Panc1 (cell line): ENCODE measurements at regions not wholly inside any gene's neighbourhood (a gene's known extent, or its start where the extent isn't known, plus 50 kb on each side); places are given as distances from the start of the nearest gene placed in this dataset.

ENCODE experiments used
- ATAC-seq: fragments of 200-7000 bp; cut with Tn5 transposase; 2 replicates; pipeline ENCODE4 v1.9.1; 2020; ENCODE audit warnings: mild to moderate bottlenecking, moderate library complexity
- BruUV-seq: library from RNA; stranded (reverse); fragments of 400-500 nt; replicated peaks from 2 replicates; lab custom pipeline; 2021; lab: Mats Ljungman, UMichigan
- CTCF ChIA-PET: fragments of 300-600 bp; sonication (Branson Sonifier 250); formaldehyde crosslinking; loops from one replicate; lab custom pipeline; 2022; ENCODE audit warnings: antibody characterized with exemption; lab: Charles Lee
- POLR2A ChIA-PET: fragments of 300-600 bp; sonication (Branson Sonifier 250); formaldehyde crosslinking; loops from one replicate; lab custom pipeline; 2022; ENCODE audit warnings: antibody characterized with exemption; lab: Charles Lee
- DNase-seq: peaks from one replicate; pipeline ENCODE4 v3.0.0-alpha.2; 2010; ENCODE audit warnings: low read depth, low spot score
- H3K27ac ChIP-seq: 2 replicates; pipeline ENCODE4 v1.5.1; 2011; ENCODE audit warnings: mild to moderate bottlenecking, low read length, inconsistent platforms
- H3K27me3 ChIP-seq: fragments of 200-500 bp; sonication (Bioruptor generic); 2 replicates; pipeline ENCODE4 v1.6.0; 2014; ENCODE audit warnings: low read length, inconsistent platforms; ENCODE audit not compliant: control insufficient read depth, insufficient read depth
- H3K36me3 ChIP-seq: fragments of 200-500 bp; sonication (Bioruptor generic); 2 replicates; pipeline ENCODE4 v1.5.1; 2014; ENCODE audit warnings: inconsistent platforms, mild to moderate bottlenecking, low read length, moderate library complexity; ENCODE audit not compliant: control insufficient read depth, insufficient read depth
- H3K4me1 ChIP-seq: 2 replicates; pipeline ENCODE4 v1.5.1; 2011; ENCODE audit warnings: inconsistent platforms, mild to moderate bottlenecking, low read length, moderate library complexity; ENCODE audit not compliant: control insufficient read depth, insufficient read depth
- H3K4me3 ChIP-seq, 2 experiments: 2 replicates each; pipeline ENCODE4 v1.5.1; 2011 to 2012; ENCODE audit warnings: low read depth in 2 of 2, low read length in 2 of 2, mild to moderate bottlenecking in 2 of 2, inconsistent platforms in 1 of 2, moderate library complexity in 1 of 2
- H3K9me3 ChIP-seq: fragments of 200-500 bp; sonication (Bioruptor generic); 2 replicates; pipeline ENCODE4 v1.5.1; 2014; ENCODE audit warnings: low read depth, mild to moderate bottlenecking, inconsistent platforms, low read length, moderate library complexity; ENCODE audit not compliant: control insufficient read depth, insufficient read depth
- POLR2AphosphoS5 ChIP-seq: IDR thresholded peaks from 2 replicates; pipeline ENCODE4 v1.6.1; 2012; ENCODE audit warnings: mild to moderate bottlenecking, low read depth, low read length, moderate library complexity
- SIN3A ChIP-seq: IDR thresholded peaks from 2 replicates; pipeline ENCODE4 v1.6.1; 2012; ENCODE audit warnings: low read depth, mild to moderate bottlenecking, low read length, moderate library complexity, borderline replicate concordance; ENCODE audit not compliant: insufficient read depth
- TCF7L2 ChIP-seq: IDR thresholded peaks from 2 replicates; pipeline ENCODE4 v1.6.1; 2011; ENCODE audit warnings: mild to moderate bottlenecking, low read depth, low read length, inconsistent platforms
- in situ Hi-C: cut with HindIII; loops from 2 replicates; pipeline ENCODE4 v1.10.0; 2016; ENCODE audit warnings: low sequenced_read_pairs, low pct_unique_long_range_greater_than_20kb
- intact Hi-C: fragments of 100-400 bp; cut with micrococcal nuclease; formaldehyde crosslinking; loops from one replicate; pipeline ENCODE4 v1.10.0; 2022; ENCODE audit not compliant: unreplicated experiment
- TF ChIP-seq, protein P1 (sequence below): fragments of 450-650 bp; IDR thresholded peaks from 2 replicates; pipeline ENCODE4 v1.5.1; 2017; ENCODE audit warnings: mild to moderate bottlenecking
- TF ChIP-seq, protein P2 (sequence below), 2 experiments: IDR thresholded peaks; 2 replicates each; pipeline ENCODE4 v1.6.1; 2011 to 2012; ENCODE audit warnings: low read depth in 2 of 2, control low read depth in 1 of 2, low read length in 1 of 2, mild to moderate bottlenecking in 1 of 2, moderate library complexity in 1 of 2; ENCODE audit not compliant: insufficient read depth in 1 of 2

DNA sequence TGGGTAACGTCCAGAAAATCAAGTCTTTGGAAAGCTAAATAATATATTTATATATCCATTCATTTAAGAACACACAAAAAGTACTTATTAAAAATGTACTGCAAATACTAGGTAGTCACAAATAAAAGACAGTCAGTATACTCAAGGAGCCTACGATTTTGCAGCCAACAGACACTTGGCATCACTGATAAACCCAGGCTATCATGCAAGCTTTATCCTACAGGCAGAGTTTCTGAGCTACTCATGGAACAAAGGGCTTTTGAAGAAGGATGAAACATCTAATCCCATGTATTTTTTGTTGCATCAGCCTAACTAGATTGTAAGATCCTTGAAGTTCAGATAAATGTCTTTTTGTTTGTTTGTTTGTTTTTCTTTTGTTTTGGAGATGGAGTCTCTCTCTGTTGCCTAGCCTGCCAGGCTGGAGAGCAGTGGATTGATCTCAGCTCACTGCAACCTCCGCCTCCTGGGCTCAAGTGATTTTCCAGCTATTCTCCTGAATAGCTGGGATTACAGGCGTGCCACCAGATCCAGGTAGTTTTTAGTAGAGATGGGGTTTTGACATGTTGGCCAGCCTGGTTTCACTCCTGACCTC, 319.4 kb upstream of the MDFIC2 start:
- intact Hi-C loops: no loop called here

DNA sequence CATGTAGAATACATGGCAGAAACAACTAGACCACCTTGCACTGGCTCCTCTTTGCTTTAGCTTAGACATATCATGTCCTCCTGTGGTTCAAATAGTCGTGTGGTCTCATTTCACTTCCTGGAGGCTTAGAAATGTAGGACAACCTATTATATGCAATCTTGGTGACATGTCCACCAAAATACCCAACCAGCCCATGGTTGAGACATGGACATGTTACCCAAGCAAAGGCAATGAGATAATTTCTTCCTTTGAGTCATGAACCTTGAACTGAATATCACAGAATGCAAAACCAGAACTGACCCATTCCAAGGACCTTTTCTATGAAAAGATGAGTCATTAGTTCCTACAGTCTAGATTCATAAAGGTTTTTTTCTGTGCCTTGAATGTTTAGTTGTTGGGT, 309.0 kb upstream of the MDFIC2 start:
- POLR2A ChIA-PET: no interaction called here
- intact Hi-C loops: no loop called here

More for the DNA sequence above, 319.4 kb upstream of the MDFIC2 start:
- no peak for TF ChIP-seq POLR2AphosphoS5
- TF ChIP-seq, protein P1, sequence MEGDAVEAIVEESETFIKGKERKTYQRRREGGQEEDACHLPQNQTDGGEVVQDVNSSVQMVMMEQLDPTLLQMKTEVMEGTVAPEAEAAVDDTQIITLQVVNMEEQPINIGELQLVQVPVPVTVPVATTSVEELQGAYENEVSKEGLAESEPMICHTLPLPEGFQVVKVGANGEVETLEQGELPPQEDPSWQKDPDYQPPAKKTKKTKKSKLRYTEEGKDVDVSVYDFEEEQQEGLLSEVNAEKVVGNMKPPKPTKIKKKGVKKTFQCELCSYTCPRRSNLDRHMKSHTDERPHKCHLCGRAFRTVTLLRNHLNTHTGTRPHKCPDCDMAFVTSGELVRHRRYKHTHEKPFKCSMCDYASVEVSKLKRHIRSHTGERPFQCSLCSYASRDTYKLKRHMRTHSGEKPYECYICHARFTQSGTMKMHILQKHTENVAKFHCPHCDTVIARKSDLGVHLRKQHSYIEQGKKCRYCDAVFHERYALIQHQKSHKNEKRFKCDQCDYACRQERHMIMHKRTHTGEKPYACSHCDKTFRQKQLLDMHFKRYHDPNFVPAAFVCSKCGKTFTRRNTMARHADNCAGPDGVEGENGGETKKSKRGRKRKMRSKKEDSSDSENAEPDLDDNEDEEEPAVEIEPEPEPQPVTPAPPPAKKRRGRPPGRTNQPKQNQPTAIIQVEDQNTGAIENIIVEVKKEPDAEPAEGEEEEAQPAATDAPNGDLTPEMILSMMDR: no peak
- no peak for TF ChIP-seq SIN3A
- no peak for TF ChIP-seq TCF7L2
- TF ChIP-seq, protein P2, sequence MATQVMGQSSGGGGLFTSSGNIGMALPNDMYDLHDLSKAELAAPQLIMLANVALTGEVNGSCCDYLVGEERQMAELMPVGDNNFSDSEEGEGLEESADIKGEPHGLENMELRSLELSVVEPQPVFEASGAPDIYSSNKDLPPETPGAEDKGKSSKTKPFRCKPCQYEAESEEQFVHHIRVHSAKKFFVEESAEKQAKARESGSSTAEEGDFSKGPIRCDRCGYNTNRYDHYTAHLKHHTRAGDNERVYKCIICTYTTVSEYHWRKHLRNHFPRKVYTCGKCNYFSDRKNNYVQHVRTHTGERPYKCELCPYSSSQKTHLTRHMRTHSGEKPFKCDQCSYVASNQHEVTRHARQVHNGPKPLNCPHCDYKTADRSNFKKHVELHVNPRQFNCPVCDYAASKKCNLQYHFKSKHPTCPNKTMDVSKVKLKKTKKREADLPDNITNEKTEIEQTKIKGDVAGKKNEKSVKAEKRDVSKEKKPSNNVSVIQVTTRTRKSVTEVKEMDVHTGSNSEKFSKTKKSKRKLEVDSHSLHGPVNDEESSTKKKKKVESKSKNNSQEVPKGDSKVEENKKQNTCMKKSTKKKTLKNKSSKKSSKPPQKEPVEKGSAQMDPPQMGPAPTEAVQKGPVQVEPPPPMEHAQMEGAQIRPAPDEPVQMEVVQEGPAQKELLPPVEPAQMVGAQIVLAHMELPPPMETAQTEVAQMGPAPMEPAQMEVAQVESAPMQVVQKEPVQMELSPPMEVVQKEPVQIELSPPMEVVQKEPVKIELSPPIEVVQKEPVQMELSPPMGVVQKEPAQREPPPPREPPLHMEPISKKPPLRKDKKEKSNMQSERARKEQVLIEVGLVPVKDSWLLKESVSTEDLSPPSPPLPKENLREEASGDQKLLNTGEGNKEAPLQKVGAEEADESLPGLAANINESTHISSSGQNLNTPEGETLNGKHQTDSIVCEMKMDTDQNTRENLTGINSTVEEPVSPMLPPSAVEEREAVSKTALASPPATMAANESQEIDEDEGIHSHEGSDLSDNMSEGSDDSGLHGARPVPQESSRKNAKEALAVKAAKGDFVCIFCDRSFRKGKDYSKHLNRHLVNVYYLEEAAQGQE (IDR thresholded peaks at IDR 0.05; ENCODE audit: insufficient read depth in 1 of 2, low read depth in 2 of 2, low read length in 1 of 2): no peak
- in situ Hi-C loops: no loop called here
- Histone ChIP-seq H3K9me3 (no peaks in the 10 kb centered on the region), H3K27ac (no peak overlapping the region), H3K4me3 (no peak overlapping the region), H3K4me1 (no peaks in the 10 kb centered on the region), H3K27me3 (no peaks in the 10 kb centered on the region), H3K36me3 (no peaks in the 10 kb centered on the region)
- ATAC-seq (no peak), DNase-seq (no peak)
- ChIA-PET CTCF (no interaction called here), POLR2A (no interaction called here)
- BruUV-seq: no TSS peak

More for the DNA sequence above, 309.0 kb upstream of the MDFIC2 start:
- BruUV-seq: no TSS peak
- no peak overlapping the region for H3K4me3 ChIP-seq
- no peaks in the 10 kb centered on the region for H3K9me3 ChIP-seq
- H3K36me3 ChIP-seq: no peaks in the 10 kb centered on the region
- H3K27me3 ChIP-seq: no peaks in the 10 kb centered on the region
- H3K27ac ChIP-seq: no peak overlapping the region
- TF ChIP-seq, protein P1: no peak
- no peak for TF ChIP-seq TCF7L2
- TF ChIP-seq POLR2AphosphoS5: no peak
- TF ChIP-seq SIN3A: no peak
- TF ChIP-seq, protein P2 (IDR thresholded peaks at IDR 0.05; ENCODE audit: insufficient read depth in 1 of 2, low read depth in 2 of 2, low read length in 1 of 2): no peak
- ATAC-seq (no peak), DNase-seq (no peak)
- in situ Hi-C loops: no loop called here
- no peaks in the 10 kb centered on the region for H3K4me1 ChIP-seq
- CTCF ChIA-PET: no interaction called here
